CD1c-positive myeloid dendritic cell (primary cell): ENCODE measurements at regions not wholly inside any gene's neighbourhood (a gene's known extent, or its start where the extent isn't known, plus 50 kb on each side); places are given as distances from the start of the nearest gene placed in this dataset.

ENCODE experiments used
- DNase-seq: peaks from one replicate; pipeline ENCODE4 v3.0.0-alpha.2; 2016; ENCODE audit errors: extremely low spot score

GRCh38 chr11:122275508-122275907 is 159.5 kb upstream of the BLID start:
- no peak for DNase-seq

- no peak for DNase-seq
These were observed 157.6 kb upstream of the BLID start for GRCh38 chr11:122273476-122274191.

- no peak for DNase-seq
These were observed 155.7 kb upstream of the BLID start for GRCh38 chr11:122271745-122272144.

- no peak for DNase-seq
These were observed 155.1 kb upstream of the BLID start for GRCh38 chr11:122271137-122271536.

GRCh38 chr11:122270535-122270934 is 154.5 kb upstream of the BLID start:
- DNase-seq, result no peak

- no peak for DNase-seq
These were observed 153.8 kb upstream of the BLID start for GRCh38 chr11:122269824-122270223.

- no peak for DNase-seq
These were observed 152.7 kb upstream of the BLID start for GRCh38 chr11:122268601-122269130.

GRCh38 chr11:122267602-122268001 is 151.6 kb upstream of the BLID start:
- DNase-seq, result no peak

- no peak for DNase-seq
These were observed 150.0 kb upstream of the BLID start for GRCh38 chr11:122265981-122266380.

GRCh38 chr11:122264121-122264520 is 148.1 kb upstream of the BLID start:
- DNase-seq, result no peak

GRCh38 chr11:122261546-122261945 is 145.5 kb upstream of the BLID start:
- no peak for DNase-seq

- no peak for DNase-seq
These were observed 143.3 kb upstream of the BLID start for GRCh38 chr11:122259195-122259821.

- DNase-seq, result peak; percentile 57
These were observed 142.6 kb upstream of the BLID start for GRCh38 chr11:122258446-122259194.

GRCh38 chr11:122253589-122254231 is 137.7 kb upstream of the BLID start:
- peak; percentile 80 for DNase-seq

- DNase-seq, result no peak
These were observed 132.9 kb upstream of the BLID start for GRCh38 chr11:122248939-122249338.

GRCh38 chr11:122248131-122248530 is 132.1 kb upstream of the BLID start:
- no peak for DNase-seq

GRCh38 chr11:122246874-122247273 is 130.9 kb upstream of the BLID start:
- DNase-seq, result no peak

GRCh38 chr11:122242731-122243130 is 126.7 kb upstream of the BLID start:
- DNase-seq, result peak; percentile 17

- peak; percentile 22 for DNase-seq
These were observed 125.6 kb upstream of the BLID start for GRCh38 chr11:122241566-122241965.

- DNase-seq, result peak; percentile 36
These were observed 124.6 kb upstream of the BLID start for GRCh38 chr11:122240638-122241037.

- no peak for DNase-seq
These were observed 119.6 kb upstream of the BLID start for GRCh38 chr11:122235615-122236014.

GRCh38 chr11:122234780-122235179 is 118.8 kb upstream of the BLID start:
- no peak for DNase-seq
